OCI-LY7 (cell line): ENCODE measurements at regions not wholly inside any gene's neighbourhood (a gene's known extent, or its start where the extent isn't known, plus 50 kb on each side); places are given as distances from the start of the nearest gene placed in this dataset.

ENCODE experiments used
- BruUV-seq: library from RNA; stranded (reverse); fragments of 400-500 nt; replicated peaks from 2 replicates; lab custom pipeline; 2021; lab: Mats Ljungman, UMichigan
- CTCF ChIA-PET: fragments of 300-600 bp; sonication (Branson Sonifier 250); formaldehyde crosslinking; loops from one replicate; lab custom pipeline; 2022; ENCODE audit warnings: antibody characterized with exemption; ENCODE audit not compliant: unreplicated experiment; lab: Charles Lee
- POLR2A ChIA-PET: fragments of 300-600 bp; sonication (Branson Sonifier 250); formaldehyde crosslinking; loops from one replicate; lab custom pipeline; 2022; ENCODE audit warnings: antibody characterized with exemption; lab: Charles Lee
- DNase-seq: peaks from one replicate; pipeline ENCODE4 v3.0.0-alpha.2; 2015; ENCODE audit warnings: low spot score
- H2AFZ ChIP-seq: fragments of 200-600 bp; sonication (generic), shearing (Covaris generic); 2 replicates; pipeline ENCODE4 v1.6.1; 2014; ENCODE audit warnings: mild to moderate bottlenecking, antibody characterized with exemption, low read length, moderate library complexity
- H3K27ac ChIP-seq: fragments of 200-600 bp; sonication (generic); 2 replicates; pipeline ENCODE4 v1.5.1; 2014; ENCODE audit warnings: mixed run types, low read depth, mild to moderate bottlenecking, moderate library complexity, low read length, inconsistent platforms; ENCODE audit not compliant: poor library complexity, severe bottlenecking
- H3K36me3 ChIP-seq: fragments of 200-600 bp; sonication (generic); 2 replicates; pipeline ENCODE4 v1.6.1; 2014; ENCODE audit warnings: mild to moderate bottlenecking, antibody characterized with exemption, low read length, moderate library complexity, mixed read lengths; ENCODE audit not compliant: insufficient read depth
- H3K4me1 ChIP-seq: fragments of 200-600 bp; sonication (generic); 2 replicates; pipeline ENCODE4 v1.5.1; 2014; ENCODE audit warnings: mild to moderate bottlenecking, low read length; ENCODE audit not compliant: insufficient read depth, poor library complexity, severe bottlenecking
- H3K4me2 ChIP-seq: fragments of 200-600 bp; sonication (generic); 2 replicates; pipeline ENCODE4 v1.6.1; 2014; ENCODE audit warnings: mild to moderate bottlenecking, low read length
- H3K4me3 ChIP-seq: fragments of 200-600 bp; sonication (generic); 2 replicates; pipeline ENCODE4 v1.5.1; 2014; ENCODE audit warnings: mild to moderate bottlenecking, low read depth, low read length; ENCODE audit not compliant: poor library complexity, severe bottlenecking
- H3K79me2 ChIP-seq: fragments of 200-600 bp; sonication (generic); 2 replicates; pipeline ENCODE4 v1.6.1; 2016; ENCODE audit warnings: low read depth, mild to moderate bottlenecking, low read length, moderate library complexity, mixed read lengths; ENCODE audit not compliant: insufficient read depth
- H3K9me2 ChIP-seq: fragments of 200-600 bp; sonication (generic); 2 replicates; pipeline ENCODE4 v1.6.1; 2016; ENCODE audit warnings: mild to moderate bottlenecking, low read length, mixed read lengths; ENCODE audit not compliant: insufficient read depth
- H3K9me3 ChIP-seq: fragments of 200-600 bp; sonication (generic); 2 replicates; pipeline ENCODE4 v1.6.1; 2014; ENCODE audit warnings: mild to moderate bottlenecking, mixed run types, low read length, mixed read lengths
- H4K20me1 ChIP-seq: fragments of 200-600 bp; sonication (generic); 2 replicates; pipeline ENCODE4 v1.6.1; 2014; ENCODE audit warnings: mild to moderate bottlenecking, antibody characterized with exemption, low read length, moderate library complexity, mixed read lengths; ENCODE audit not compliant: insufficient read depth
- EZH2phosphoT487 ChIP-seq: fragments of 200-600 bp; sonication (generic); IDR thresholded peaks from 2 replicates; pipeline ENCODE4 v1.6.1; 2018; ENCODE audit warnings: low read depth, borderline replicate concordance, mild to moderate bottlenecking, mixed run types, antibody characterized with exemption, low read length, moderate library complexity, mixed read lengths
- intact Hi-C: fragments of 100-400 bp; cut with micrococcal nuclease; formaldehyde crosslinking; loops from one replicate; pipeline ENCODE4 v1.10.0; 2022; ENCODE audit not compliant: unreplicated experiment
- TF ChIP-seq, protein P1 (sequence below): fragments of 200-600 bp; sonication (generic); conservative IDR thresholded peaks from 2 replicates; pipeline ENCODE4 v1.5.1; 2014; ENCODE audit warnings: mild to moderate bottlenecking, antibody characterized with exemption, low read length, moderate library complexity, mixed read lengths

DNA sequence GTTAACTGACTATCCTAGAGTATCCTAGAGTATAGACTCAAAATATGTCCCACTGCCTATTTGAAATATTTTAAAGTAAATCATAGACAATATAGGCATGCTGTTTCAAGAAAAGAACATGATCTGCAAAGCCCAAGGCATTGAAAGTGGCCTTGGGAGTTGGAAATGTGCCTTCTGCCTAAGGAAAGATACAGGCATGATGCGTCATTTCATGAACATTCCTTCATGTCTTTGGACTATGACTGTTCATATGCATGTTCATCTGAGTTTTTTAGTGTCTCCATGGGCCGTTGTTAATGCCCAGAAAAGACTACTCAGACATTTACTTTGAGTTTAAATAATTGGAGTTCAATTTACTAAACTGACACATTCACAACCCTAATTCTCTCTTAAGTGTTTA lies 69.7 kb upstream of the PRDM11 start:
- CTCF ChIA-PET = no interaction called here

DNA sequence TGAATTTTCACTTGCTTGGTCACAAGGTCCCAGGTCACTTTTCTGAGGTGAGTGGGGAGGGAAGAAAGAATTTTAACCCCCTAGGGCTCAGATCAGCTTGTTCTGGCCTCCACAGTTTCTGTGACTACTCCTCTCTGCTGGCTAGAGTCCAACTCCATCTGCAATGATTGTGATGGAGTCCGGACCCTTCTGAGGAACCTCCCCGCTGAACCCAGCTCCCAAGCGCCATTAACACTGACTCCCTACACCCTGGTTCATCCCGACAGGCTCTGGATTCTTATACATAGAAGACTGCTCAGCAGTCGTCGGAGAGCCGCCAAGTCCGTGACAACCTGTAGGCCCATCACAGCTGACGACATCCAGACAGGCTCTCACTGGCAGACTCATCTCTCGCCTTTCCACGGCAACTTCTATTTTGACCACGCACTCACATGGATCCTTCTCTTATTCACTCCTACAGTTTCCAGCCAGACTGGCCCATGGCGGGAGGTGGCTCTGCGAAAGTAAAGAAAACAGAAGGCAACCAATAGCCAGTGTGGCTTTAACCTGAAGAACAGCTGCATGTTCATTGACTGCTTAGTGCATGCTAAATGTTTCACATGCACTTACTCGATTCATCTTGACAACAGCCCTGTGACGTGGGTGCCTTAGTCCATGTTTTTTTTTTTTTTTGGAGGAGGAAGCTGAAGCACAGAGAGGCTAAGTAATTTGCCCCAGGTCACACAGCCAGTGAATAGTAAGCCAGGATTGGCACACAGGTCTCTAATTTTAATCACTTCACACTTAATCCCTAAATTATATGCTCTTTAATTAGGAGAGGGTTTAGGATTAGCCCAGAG lies 68.0 kb upstream of the PRDM11 start:
- CTCF ChIA-PET = no interaction called here
- DNase-seq = no peak

More for the DNA sequence above, 69.7 kb upstream of the PRDM11 start:
- Histone ChIP-seq H3K9me2 (no peaks in the 10 kb centered on the region), H3K27ac (no peak overlapping the region), H3K4me2 (no peak overlapping the region), H3K4me1 (peaks cover 85% of the 10 kb centered on the region), H3K36me3 (no peaks in the 10 kb centered on the region), H2AFZ (no peak overlapping the region; the same call in 1 of the 2 replicates), H4K20me1 (no peaks in the 10 kb centered on the region), H3K79me2 (no peaks in the 10 kb centered on the region), H3K4me3 (no peak overlapping the region), H3K9me3 (peaks cover 3% of the 10 kb centered on the region; the same call in 1 of the 2 replicates)
- no peak for TF ChIP-seq EZH2phosphoT487
- TF ChIP-seq, protein P1, sequence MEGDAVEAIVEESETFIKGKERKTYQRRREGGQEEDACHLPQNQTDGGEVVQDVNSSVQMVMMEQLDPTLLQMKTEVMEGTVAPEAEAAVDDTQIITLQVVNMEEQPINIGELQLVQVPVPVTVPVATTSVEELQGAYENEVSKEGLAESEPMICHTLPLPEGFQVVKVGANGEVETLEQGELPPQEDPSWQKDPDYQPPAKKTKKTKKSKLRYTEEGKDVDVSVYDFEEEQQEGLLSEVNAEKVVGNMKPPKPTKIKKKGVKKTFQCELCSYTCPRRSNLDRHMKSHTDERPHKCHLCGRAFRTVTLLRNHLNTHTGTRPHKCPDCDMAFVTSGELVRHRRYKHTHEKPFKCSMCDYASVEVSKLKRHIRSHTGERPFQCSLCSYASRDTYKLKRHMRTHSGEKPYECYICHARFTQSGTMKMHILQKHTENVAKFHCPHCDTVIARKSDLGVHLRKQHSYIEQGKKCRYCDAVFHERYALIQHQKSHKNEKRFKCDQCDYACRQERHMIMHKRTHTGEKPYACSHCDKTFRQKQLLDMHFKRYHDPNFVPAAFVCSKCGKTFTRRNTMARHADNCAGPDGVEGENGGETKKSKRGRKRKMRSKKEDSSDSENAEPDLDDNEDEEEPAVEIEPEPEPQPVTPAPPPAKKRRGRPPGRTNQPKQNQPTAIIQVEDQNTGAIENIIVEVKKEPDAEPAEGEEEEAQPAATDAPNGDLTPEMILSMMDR = no peak
- BruUV-seq = no TSS peak
- POLR2A ChIA-PET = interaction anchor here (0.7 to 2.0 kb wide), 2 partner anchors 8 to 775 kb away, joined by 4 to 6 read pairs; no protein-coding TSS in a partner anchor
- intact Hi-C loops = no loop called here
- no peak for DNase-seq

More for the DNA sequence above, 68.0 kb upstream of the PRDM11 start:
- POLR2A ChIA-PET = interaction anchor here (0.6 to 3.1 kb wide), 5 partner anchors 10 to 1042 kb away, joined by 3 to 25 read pairs (median 6); no protein-coding TSS in a partner anchor
- Histone ChIP-seq H3K9me2 (no peaks in the 10 kb centered on the region), H4K20me1 (no peaks in the 10 kb centered on the region), H3K4me2 (peak overlapping the region; percentile 72), H3K4me1 (peaks cover 83% of the 10 kb centered on the region), H3K9me3 (peaks cover 3% of the 10 kb centered on the region; the same call in 1 of the 2 replicates), H3K79me2 (no peaks in the 10 kb centered on the region), H3K4me3 (no peak overlapping the region), H3K36me3 (no peaks in the 10 kb centered on the region), H3K27ac (peak overlapping the region; percentile 84), H2AFZ (no peak overlapping the region; the same call in 1 of the 2 replicates)
- intact Hi-C loops = no loop called here
- TF ChIP-seq EZH2phosphoT487 = no peak
- TF ChIP-seq, protein P1 = no peak
- BruUV-seq = no TSS peak
